Neural progenitor cell (in vitro differentiated cells): ENCODE measurements at regions not wholly inside any gene's neighbourhood (a gene's known extent, or its start where the extent isn't known, plus 50 kb on each side); places are given as distances from the start of the nearest gene placed in this dataset.
"Not testable (repeated sequence)": the region's sequence is repeated elsewhere in the genome, so short reads cannot be mapped to it uniquely, and the experiment has no call there.

Source experiments
- DNase-seq: peaks from one replicate; pipeline ENCODE4 v3.0.0-alpha.2; 2016; ENCODE audit warnings: low spot score
- H2AFZ ChIP-seq: fragments of 200-600 bp; sonication (generic); replicated peaks from 2 replicates; pipeline ENCODE4 v1.6.1; 2016; ENCODE audit warnings: antibody characterized with exemption
- H3F3A ChIP-seq: fragments of 200-600 bp; sonication (generic); 2 replicates; pipeline ENCODE4 v1.6.1; 2016; ENCODE audit warnings: antibody characterized with exemption, low read depth
- H3K27ac ChIP-seq: fragments of 200-600 bp; sonication (generic); 2 replicates; pipeline ENCODE4 v1.5.1; 2016; ENCODE audit warnings: mild to moderate bottlenecking
- H3K27me3 ChIP-seq: fragments of 200-600 bp; sonication (generic); 2 replicates; pipeline ENCODE4 v1.6.1; 2016; ENCODE audit warnings: mild to moderate bottlenecking, moderate library complexity
- H3K36me3 ChIP-seq: fragments of 200-600 bp; sonication (generic); 2 replicates; pipeline ENCODE4 v1.5.1; 2016
- H3K4me1 ChIP-seq: fragments of 200-600 bp; sonication (generic); 2 replicates; pipeline ENCODE4 v1.6.1; 2016; ENCODE audit warnings: mixed run types
- H3K4me2 ChIP-seq: fragments of 200-600 bp; sonication (generic); 2 replicates; pipeline ENCODE4 v1.6.1; 2016
- H3K4me3 ChIP-seq: fragments of 200-600 bp; sonication (generic); 2 replicates; pipeline ENCODE4 v1.5.1; 2016
- H3K79me2 ChIP-seq: fragments of 200-600 bp; sonication (generic); 2 replicates; pipeline ENCODE4 v1.6.1; 2016; ENCODE audit warnings: low read depth
- H3K9ac ChIP-seq: fragments of 200-600 bp; sonication (generic); 2 replicates; pipeline ENCODE4 v1.6.1; 2016
- H3K9me3 ChIP-seq: fragments of 200-600 bp; sonication (generic); 2 replicates; pipeline ENCODE4 v1.5.1; 2016; ENCODE audit warnings: low read depth
- H4K20me1 ChIP-seq: fragments of 200-600 bp; sonication (generic); 2 replicates; pipeline ENCODE4 v1.6.1; 2016; ENCODE audit warnings: low read depth
- H3K27ac Mint-ChIP-seq: 3 replicates; pipeline ENCODE4 v1.8.0; 2021; ENCODE audit warnings: mixed read lengths
- H3K27me3 Mint-ChIP-seq: 2 replicates; pipeline ENCODE4 v1.8.0; 2022; ENCODE audit warnings: low read depth, mild to moderate bottlenecking, inconsistent platforms, moderate library complexity, mixed read lengths; ENCODE audit not compliant: insufficient read depth
- H3K36me3 Mint-ChIP-seq: 3 replicates; pipeline ENCODE4 v1.8.0; 2021; ENCODE audit warnings: mixed read lengths
- H3K4me1 Mint-ChIP-seq: 3 replicates; pipeline ENCODE4 v1.8.0; 2021; ENCODE audit warnings: mixed read lengths
- H3K4me3 Mint-ChIP-seq: 3 replicates; pipeline ENCODE4 v1.8.0; 2021; ENCODE audit warnings: mild to moderate bottlenecking, moderate library complexity, mixed read lengths
- H3K9me3 Mint-ChIP-seq: 3 replicates; pipeline ENCODE4 v1.8.0; 2020; ENCODE audit warnings: mixed read lengths
- EZH2 ChIP-seq: fragments of 200-600 bp; sonication (generic); IDR thresholded peaks from 2 replicates; pipeline ENCODE4 v1.6.1; 2017; ENCODE audit warnings: antibody characterized with exemption, mild to moderate bottlenecking, moderate library complexity
- EZH2phosphoT487 ChIP-seq: fragments of 200-600 bp; sonication (generic); IDR thresholded peaks from 2 replicates; pipeline ENCODE4 v1.6.1; 2017; ENCODE audit warnings: antibody characterized with exemption
- TF ChIP-seq, protein P1 (sequence below): fragments of 200-600 bp; sonication (generic); IDR thresholded peaks from 2 replicates; pipeline ENCODE4 v1.5.1; 2017; ENCODE audit warnings: antibody characterized with exemption, mild to moderate bottlenecking

DNA sequence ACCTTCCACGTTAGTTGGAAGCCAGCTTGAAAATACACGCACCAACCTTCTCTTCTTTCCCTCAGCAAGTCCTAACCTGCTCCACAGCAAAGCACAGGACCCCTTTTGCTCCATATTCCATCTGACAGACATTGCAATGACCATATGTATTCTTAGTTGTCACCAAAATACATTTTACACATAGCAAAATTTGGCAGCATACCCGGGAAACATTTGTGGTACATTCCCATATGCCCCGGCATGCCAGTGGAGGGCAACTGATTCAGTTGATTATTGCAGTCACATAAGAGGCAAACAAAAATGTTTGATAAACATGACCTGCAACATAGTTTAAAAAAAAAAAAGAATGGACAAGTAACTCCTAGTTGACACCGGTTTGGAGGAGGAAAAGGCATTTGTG is 202.1 kb upstream of the UBE2E3 start:
- H3K27me3 ChIP-seq = no peaks in the 10 kb centered on the region
- H3K79me2 ChIP-seq = no peaks in the 10 kb centered on the region
- no peak overlapping the region for H3K4me3 ChIP-seq
- H2AFZ ChIP-seq = no peak overlapping the region
- no peak overlapping the region for H3K9ac ChIP-seq
- no peak overlapping the region for H3K27ac Mint-ChIP-seq
- H3F3A ChIP-seq = no peaks in the 10 kb centered on the region
- no peak overlapping the region for H3K4me2 ChIP-seq
- H3K9me3 ChIP-seq = no peaks in the 10 kb centered on the region
- no peaks in the 10 kb centered on the region for H3K36me3 Mint-ChIP-seq
- H3K9me3 Mint-ChIP-seq = no peaks in the 10 kb centered on the region
- H3K4me1 Mint-ChIP-seq = no peaks in the 10 kb centered on the region
- no peak overlapping the region for H3K27ac ChIP-seq
- no peak for TF ChIP-seq EZH2
- no peak for TF ChIP-seq EZH2phosphoT487
- TF ChIP-seq, protein P1, sequence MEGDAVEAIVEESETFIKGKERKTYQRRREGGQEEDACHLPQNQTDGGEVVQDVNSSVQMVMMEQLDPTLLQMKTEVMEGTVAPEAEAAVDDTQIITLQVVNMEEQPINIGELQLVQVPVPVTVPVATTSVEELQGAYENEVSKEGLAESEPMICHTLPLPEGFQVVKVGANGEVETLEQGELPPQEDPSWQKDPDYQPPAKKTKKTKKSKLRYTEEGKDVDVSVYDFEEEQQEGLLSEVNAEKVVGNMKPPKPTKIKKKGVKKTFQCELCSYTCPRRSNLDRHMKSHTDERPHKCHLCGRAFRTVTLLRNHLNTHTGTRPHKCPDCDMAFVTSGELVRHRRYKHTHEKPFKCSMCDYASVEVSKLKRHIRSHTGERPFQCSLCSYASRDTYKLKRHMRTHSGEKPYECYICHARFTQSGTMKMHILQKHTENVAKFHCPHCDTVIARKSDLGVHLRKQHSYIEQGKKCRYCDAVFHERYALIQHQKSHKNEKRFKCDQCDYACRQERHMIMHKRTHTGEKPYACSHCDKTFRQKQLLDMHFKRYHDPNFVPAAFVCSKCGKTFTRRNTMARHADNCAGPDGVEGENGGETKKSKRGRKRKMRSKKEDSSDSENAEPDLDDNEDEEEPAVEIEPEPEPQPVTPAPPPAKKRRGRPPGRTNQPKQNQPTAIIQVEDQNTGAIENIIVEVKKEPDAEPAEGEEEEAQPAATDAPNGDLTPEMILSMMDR = no peak
- H3K36me3 ChIP-seq = no peaks in the 10 kb centered on the region
- no peak for DNase-seq
- no peaks in the 10 kb centered on the region for H3K4me1 ChIP-seq
- H4K20me1 ChIP-seq = no peaks in the 10 kb centered on the region
- no peak overlapping the region for H3K4me3 Mint-ChIP-seq
- H3K27me3 Mint-ChIP-seq = no peaks in the 10 kb centered on the region

DNA sequence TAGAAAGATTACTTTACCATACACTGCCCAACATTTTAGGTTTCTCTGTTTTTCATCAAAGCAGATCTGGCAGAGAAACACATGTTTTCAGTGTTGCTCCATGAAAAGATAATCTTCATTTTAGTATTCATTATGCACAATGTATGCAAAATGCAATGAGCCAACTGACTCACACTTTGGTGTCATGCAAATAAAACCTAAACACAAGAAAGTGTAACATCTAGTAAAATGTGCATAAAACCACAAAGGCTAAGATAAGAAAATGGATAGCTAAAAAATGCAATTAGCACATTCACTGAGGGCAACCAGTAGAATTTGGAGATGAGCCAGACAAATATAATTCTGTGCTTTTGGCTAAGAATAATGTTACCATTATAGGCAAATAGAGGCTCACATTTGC is 203.5 kb upstream of the UBE2E3 start:
- Histone ChIP-seq H3K4me2 (no peak overlapping the region), H3K4me1 (no peaks in the 10 kb centered on the region), H3F3A (no peaks in the 10 kb centered on the region), H3K36me3 (no peaks in the 10 kb centered on the region), H2AFZ (no peak overlapping the region), H3K9me3 (no peaks in the 10 kb centered on the region), H3K9ac (no peak overlapping the region), H3K79me2 (no peaks in the 10 kb centered on the region), H3K4me3 (no peak overlapping the region), H4K20me1 (no peaks in the 10 kb centered on the region), H3K27me3 (no peaks in the 10 kb centered on the region), H3K27ac (no peak overlapping the region)
- Mint-ChIP-seq H3K4me1 (no peaks in the 10 kb centered on the region), H3K27ac (no peak overlapping the region), H3K36me3 (no peaks in the 10 kb centered on the region), H3K27me3 (no peaks in the 10 kb centered on the region), H3K9me3 (no peaks in the 10 kb centered on the region), H3K4me3 (no peak overlapping the region)
- TF ChIP-seq EZH2phosphoT487 = no peak
- TF ChIP-seq EZH2 = no peak
- TF ChIP-seq, protein P1 = no peak
- DNase-seq = no peak

DNA sequence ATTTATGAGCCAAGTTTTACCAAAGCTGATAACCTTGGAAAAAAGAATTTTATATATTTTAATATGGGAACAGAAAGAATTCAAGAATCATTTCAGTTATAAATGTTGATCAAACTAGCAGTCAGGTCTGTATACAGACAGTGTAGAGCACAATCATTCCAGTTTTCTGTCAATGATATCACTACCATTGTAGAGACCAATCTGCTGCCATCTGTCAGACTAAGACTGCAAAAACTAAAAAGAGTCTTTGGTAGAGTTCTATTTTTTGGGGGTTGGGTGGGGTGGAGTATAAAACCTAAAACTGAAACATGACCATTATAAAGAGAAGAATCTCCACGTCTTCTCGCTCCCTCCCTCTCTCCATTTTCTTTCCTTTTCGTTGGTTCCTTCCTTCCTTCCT is 204.7 kb upstream of the UBE2E3 start:
- Histone ChIP-seq H3K79me2 (no peaks in the 10 kb centered on the region), H3K4me1 (no peaks in the 10 kb centered on the region), H3K4me3 (no peak overlapping the region), H3K9me3 (no peaks in the 10 kb centered on the region), H3K27ac (no peak overlapping the region), H3K36me3 (no peaks in the 10 kb centered on the region), H3K9ac (no peak overlapping the region), H3F3A (no peaks in the 10 kb centered on the region), H2AFZ (no peak overlapping the region), H3K4me2 (no peak overlapping the region), H4K20me1 (no peaks in the 10 kb centered on the region), H3K27me3 (no peaks in the 10 kb centered on the region)
- H3K36me3 Mint-ChIP-seq = no peaks in the 10 kb centered on the region
- TF ChIP-seq EZH2 (no peak), EZH2phosphoT487 (no peak)
- TF ChIP-seq, protein P1 = no peak
- H3K27ac Mint-ChIP-seq = no peak overlapping the region
- H3K27me3 Mint-ChIP-seq = no peaks in the 10 kb centered on the region
- no peak overlapping the region for H3K4me3 Mint-ChIP-seq
- no peaks in the 10 kb centered on the region for H3K4me1 Mint-ChIP-seq
- H3K9me3 Mint-ChIP-seq = no peaks in the 10 kb centered on the region
- DNase-seq = no peak

DNA sequence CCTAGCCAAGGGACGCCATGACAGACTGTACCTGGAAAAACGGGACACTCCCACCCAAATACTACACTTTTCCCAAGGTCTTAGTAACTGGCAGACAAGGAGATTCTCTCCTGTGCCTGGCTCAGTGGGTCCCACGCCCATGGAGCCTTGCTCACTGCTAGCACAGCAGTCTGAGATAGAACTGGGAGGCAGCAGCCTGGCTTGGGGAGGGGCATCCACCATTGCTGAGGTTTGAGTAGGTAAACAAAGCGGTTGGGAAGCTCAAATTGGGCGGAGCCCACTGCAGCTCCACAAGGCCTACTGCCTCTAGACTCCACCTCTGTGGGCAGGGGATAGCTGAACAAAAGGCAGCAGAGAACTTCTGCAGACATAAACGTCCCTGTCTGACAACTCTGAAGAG is 215.1 kb upstream of the UBE2E3 start:
- H3K4me1 ChIP-seq, H3K9me3 ChIP-seq, H3K4me3 ChIP-seq, H3K27ac ChIP-seq, H3K27me3 Mint-ChIP-seq, H3K4me1 Mint-ChIP-seq, H3K79me2 ChIP-seq, H3K9ac ChIP-seq, H3K36me3 ChIP-seq, H2AFZ ChIP-seq, H3F3A ChIP-seq, H3K4me2 ChIP-seq, H3K36me3 Mint-ChIP-seq, H3K4me3 Mint-ChIP-seq, H3K9me3 Mint-ChIP-seq, DNase-seq, H4K20me1 ChIP-seq, H3K27me3 ChIP-seq, H3K27ac Mint-ChIP-seq: not testable (repeated sequence)
